ENCODE measurements at regions not wholly inside any gene's neighbourhood (a gene's known extent, or its start where the extent isn't known, plus 50 kb on each side); places are given as distances from the start of the nearest gene placed in this dataset.

DNA sequence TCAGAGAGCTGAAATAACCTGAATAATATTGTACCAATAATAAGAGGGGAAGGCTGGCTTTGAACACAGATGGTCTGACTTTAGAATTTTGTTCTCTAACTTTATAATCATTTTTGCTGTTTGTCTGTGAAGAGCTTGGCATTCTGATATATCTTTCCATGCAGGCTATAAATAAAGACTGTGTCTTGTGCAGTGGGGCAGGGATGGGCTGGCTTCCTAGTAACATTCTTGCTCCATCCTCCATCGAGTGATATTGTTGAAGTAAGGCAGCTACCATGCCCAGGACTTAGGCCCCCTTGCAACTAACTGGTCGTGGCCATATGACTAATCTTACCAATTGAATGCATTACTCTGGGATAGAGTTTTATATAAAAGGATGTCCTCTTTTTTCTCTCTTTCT lies 234.7 kb upstream of the IRX3 start:
- no peak for DNase-seq (ENCODE audit: low spot score)

DNA sequence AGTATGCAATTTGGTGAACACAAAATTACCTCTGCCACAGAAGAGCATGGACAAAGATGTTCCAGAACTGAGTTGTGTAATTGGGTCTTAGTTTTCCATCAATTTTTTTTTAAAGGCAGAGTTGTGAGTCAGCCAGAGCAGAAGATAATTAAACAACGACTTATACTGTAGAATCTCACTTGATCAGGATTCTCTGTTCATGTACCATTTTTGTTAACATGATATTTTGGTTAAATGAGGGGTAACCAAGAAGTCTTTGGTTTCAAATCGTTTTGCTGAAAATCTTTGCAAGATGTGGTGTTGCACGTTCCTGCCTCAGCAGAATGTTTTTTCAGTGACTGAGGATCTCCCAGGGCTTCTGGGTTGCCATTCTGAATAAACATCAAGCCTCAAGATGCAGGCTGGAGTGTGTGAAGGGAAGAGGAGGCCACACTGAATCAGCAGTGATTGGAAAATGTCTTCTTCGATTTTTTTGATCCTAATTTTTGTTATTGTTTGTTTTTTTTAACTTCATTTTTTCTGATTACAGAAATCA lies 232.6 kb upstream of the IRX3 start:
- DNase-seq (ENCODE audit: low spot score), result no peak

DNA sequence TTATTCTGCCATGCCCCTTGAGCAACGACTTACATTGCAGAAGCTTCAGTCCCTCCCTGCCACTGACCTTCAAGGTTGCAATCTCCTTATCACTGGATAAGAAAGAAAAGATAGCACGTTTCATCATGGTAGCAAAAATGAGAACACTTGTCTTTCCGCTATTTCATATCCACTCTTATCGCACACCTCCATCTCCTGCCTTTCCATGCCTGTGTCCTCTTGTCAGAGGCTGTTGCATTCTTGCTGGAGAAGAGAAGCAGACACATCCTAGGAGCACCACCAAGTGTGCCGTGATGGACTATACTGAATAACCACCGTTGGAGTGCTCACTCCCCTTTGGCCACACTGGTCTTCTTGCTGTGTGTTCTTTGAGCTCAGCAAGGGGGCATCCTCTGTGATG lies 230.6 kb upstream of the IRX3 start:
- no peak for DNase-seq (ENCODE audit: low spot score)

DNA sequence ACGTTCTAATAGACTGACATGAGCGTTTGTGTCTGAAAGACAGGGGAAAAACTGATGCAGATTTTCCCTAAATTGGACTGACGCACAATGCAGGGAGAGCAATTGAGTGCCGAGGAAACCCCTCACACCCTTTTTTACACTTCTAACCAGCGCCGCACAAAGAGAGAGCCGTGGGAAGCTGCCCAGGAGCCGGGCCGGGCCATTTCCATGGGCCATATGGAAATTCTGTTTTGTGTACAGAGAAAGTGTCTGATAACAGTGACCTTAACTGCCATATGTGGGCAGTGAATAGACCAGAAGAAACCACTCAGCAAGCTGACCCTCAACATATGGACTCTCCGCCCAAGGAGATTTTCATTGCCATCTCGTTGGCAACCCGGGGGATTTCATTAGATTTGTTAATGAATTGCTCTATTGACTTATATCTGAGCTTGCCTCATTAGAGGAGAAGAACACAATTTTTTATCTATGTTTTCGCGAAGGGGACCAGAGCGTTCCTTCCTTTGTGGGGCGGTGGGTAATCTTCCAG lies 225.9 kb upstream of the IRX3 start:
- DNase-seq (ENCODE audit: low spot score), result no peak

DNA sequence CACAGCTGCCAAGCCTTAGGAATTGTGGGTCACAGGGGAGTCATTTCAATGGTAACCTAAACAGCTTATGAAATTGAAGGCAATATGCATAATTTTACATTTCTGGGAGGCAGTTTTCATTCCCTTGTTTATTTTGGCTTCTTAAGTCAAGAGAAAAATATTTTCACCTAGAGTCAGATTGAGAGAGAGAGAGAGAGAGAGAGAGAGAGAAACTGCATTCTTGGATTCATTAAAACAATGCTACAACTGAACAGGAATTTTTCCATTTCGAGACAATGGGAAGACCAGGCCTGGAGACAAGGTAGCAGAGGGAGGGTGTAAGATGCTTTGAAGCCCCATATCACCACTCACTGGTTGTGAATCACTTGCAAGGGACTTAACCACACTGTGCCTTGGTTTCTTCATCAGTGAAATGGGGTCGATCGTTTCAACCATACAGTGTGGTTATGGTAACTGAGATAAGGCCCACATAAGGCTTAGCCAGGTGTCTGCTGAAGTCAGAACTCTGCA lies 224.7 kb upstream of the IRX3 start:
- no peak for DNase-seq (ENCODE audit: low spot score)

DNA sequence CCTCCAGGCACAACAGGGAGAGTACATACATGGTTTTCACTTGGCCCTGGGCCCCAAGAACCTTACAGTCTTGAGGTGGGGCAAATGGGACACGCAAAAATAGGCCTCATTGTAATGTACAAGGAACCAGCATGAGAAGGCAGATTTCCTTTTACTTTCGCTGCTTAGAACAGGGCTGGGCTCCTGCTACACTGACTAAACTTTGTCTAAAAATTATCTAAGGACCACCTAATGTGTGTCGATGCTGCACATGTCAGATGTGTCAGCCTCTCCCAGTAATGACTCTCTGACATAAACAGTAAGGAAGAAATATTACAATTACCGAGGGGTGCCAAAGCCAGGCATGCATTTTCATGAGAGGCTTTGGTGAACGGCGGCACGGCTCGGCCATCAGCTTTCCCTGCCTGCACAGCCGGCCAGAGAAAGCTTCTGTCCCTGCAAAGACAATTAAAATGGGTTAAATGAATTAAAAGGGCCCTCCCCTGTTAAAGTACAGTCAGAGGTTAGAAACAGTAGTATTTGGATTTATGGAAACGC lies 224.2 kb upstream of the IRX3 start:
- no peak for DNase-seq (ENCODE audit: low spot score)

DNA sequence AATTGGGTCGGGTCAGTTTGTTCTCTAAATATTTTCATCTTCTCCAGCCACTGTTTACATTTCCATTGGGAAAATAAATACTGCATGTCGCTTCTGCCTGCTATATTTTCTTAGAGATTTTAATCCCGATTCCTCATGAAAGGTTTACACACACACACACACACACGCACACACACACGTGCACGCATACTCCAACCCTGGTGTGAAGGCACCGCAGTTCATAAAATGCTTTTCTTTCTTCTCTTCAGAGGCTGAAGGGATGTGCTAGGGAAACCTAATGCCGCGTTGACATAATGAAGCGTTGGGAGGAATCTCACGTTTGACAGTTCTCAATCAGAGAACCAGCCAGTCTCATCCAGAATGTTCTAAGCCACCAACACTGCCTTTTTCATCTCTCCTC lies 222.9 kb upstream of the IRX3 start:
- no peak for DNase-seq (ENCODE audit: low spot score)

DNA sequence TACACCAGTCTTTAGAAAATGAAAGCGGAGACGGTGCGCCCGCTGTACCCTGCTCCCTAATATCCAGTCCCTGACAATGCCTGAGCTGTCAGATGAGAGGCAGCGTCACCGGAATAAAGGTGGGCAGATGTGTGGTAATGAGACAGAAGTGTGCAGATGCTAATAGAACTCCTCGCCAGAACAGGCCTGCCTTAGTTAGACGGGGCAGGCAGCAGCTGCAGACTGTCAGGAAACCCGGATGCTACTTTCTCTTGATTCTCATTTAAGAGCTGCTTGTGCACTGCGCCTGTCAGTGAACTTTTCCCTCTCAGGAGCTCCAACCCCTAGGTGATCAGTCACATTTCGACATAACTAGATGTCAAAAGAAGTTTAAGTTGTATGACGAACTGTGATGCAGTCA lies 221.8 kb upstream of the IRX3 start:
- DNase-seq (ENCODE audit: low spot score), result no peak

DNA sequence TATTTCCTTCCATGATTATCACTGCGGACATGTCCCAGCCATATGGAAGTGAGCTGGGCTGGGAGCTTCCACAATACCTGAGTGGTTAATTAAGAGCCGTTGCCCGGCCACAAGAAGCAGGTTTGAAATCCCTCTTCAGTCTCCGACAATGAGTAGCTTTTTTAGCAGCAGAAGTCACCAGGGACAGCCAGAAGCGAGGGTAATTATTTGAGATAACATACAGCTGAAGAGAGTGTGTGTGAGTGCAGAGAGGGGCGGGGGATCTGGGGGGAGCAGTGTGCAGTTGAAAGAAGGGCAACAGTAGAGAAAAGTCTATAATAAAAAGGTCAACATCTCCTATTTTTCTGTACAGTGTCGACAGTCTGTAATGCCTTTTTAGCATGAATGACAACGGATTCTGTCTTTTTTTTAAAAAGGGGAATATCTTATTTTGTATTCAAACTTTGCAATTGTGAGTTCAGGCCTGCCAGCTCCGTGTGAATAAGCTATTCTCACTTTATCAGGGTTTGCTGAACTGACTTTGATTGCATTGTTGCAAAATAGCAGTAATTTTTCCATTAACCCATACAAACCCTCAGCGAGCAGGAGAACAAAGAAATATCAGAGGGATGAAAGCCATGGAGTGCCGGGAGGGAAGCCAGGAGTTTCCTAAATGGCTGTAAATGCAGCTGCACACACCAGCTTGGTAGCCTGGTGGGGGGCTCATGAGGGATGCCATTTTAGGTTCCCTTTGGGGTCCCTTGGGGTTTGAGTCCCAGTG lies 220.3 kb upstream of the IRX3 start:
- DNase-seq (ENCODE audit: low spot score), result no peak

DNA sequence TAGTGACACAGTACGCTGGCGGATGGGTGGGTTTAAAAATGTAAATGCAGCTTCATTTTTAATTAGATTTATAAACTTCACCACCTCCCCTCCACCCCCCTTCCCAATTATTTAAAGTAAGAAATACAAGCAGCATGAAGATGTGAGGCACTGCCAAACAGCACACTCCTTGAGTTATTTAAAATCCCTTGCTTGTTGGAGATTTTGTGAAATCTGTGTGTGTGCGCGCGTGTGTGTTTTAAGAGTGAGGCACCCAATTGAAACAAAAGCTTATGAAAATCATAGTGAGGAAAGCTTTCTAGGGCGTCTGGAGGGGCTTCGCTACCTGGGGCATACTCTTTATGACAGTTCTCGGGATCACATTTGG lies 219.6 kb upstream of the IRX3 start:
- DNase-seq (ENCODE audit: low spot score), result no peak

DNA sequence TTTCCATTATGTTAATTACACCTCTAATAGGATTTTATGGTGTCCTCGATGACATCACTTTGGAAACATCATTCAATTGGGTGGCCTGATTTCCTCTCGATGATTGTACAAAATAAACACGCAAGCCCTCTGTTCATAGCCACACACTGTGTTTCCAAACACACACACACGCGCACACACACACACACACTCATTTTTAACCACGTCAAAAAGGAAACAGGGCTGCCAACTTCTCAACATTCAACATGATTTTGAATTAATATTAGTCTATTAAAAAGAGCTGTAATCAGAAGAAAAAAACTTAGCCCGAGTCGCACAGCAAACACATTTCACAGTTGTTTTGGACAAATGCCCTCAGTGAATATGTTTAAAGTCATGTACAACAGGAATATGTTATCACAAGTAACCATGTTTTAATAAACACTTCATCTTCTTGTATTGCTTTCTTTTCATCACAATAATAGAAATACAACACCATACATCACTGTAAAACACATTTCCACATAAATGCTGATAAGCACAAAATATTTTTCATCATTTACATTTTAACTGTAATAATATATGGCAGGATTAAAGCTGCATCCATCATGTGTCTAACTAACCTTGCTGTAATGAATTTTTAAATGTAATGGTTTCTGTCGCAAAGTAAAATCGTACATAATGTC lies 219.1 kb upstream of the IRX3 start:
- no peak for DNase-seq (ENCODE audit: low spot score)

DNA sequence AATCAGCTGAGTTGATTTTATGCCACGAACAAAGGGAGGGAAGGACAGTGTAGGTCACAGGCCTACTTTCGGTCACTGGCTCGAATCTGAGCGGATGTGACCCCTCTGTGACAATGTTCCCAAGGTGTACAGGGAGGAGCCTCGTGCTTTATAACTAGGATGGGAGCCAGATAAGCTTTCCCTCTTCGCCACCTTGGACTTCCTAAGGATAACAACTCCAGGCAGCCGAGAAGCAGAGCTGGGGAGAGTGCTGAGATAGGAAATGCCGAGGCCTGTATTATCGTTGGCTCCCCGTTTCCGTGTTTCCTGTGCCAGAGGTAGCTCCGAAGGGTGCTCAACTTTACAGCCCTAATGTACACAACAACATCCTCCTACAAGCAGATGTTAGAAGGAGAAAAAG lies 217.8 kb upstream of the IRX3 start:
- no peak for DNase-seq (ENCODE audit: low spot score)

DNA sequence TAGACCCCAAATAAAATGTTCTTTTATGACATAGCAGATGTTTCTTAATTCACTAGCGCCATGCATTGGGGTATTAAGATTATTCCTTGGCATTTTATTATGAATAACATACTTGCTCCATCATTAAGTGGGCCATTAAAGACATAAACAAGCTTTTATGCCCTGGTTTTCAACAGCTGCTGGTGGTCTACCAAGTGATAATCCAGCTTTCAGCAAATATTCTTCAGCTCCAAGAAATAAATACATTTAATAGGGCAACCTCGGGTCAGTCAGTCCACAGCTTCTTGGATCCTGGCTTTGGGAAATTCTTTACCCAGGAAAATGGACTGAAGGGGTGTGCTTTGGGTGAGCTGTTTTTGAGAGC lies 217.3 kb upstream of the IRX3 start:
- DNase-seq (ENCODE audit: low spot score), result no peak

DNA sequence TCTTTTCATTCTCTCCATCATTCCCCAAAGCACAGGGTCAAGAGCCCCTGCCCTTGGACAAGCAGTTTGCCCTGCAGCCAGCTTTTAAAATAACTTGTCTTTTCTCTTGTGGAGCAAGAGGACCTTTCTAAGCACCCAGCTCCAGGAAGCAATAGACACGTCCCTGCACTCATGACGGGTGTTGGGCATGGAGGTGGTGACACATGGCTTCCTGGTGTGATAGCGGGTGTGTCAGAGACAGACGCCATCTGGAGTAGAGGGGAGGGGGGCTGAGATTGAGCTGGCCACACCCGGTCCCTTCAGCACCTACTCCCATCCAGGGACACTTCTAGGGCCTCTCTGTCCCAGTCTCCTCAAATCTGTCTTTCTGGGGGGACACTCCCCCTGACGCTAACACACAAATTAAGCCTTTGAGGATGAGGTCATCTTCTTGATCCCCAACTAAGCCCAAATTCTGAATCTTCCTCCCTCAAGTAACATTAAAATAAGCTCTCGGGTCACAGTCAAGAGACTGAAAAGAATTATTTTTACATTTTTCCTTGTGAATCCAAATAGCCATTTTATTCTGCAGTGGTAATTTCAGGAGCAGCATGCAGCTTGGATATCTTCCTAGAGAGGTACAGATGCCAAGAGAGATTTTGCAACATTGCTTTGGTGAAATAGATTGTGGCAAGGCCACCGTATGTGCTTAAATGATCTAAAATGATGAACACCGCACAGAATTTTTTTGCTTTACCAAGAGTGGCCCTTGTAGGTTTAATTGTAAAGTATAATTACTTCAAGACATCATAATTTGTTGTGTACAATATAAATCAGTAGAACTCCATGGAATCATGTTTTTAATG lies 216.6 kb upstream of the IRX3 start:
- no peak for DNase-seq (ENCODE audit: low spot score)

DNA sequence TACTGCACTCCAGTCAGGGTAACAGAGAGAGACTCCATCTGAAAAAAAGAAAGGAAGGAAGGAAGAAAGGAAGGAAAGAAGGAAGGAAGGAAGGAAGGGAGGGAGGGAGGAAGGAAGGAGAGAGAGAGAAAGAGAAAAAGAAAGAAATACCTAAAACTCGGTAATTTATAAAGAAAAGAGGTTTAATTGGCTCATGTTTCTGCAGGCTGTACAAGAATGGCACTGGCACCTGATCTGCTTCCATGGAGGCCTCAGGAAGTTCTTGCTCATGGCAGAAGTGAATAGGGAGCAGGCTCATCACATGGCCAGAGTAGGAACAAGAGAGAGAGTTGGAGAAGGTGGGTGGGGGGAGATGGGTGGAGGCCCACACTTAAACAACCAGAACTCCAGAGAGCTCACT lies 215.2 kb upstream of the IRX3 start:
- no peak for DNase-seq (ENCODE audit: low spot score)

DNA sequence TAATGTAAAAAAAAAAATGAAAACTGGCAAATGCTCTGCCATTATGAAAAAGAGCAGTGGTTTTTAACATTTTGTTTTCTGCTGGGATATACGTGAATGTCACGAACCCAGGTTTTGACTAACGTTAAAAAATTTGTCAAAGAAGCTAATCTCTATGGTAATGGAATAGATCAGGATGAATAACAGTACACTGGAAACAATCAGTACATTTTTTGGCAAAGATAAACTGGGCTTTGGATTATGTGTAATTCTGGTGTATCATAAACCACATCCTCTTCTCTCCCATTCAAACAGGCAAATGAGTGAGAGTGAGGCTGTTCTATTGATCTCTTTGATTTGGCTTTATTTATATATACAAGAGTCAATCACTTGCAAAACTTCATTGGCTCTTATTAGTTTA lies 207.0 kb upstream of the IRX3 start:
- no peak for DNase-seq (ENCODE audit: low spot score)

DNA sequence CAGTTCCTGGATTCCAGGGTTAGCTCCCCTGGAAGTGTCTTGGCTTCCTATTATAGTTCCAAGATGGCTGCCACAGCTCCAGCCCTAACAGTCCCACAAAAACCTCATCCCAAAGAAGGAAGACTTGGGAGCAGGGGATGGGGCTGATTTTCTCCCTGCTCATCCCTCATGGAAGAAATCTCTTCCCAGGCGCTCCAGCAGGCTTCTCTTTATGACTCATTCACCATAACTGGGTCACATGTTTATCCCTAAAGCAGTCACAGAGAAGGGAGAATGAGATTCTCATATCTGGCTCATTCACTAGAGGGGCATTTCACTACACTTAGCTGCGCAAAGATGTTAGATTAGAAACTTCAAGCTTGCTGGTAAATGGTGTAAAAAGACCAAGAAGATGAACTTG lies 206.5 kb upstream of the IRX3 start:
- DNase-seq (ENCODE audit: low spot score), result no peak

DNA sequence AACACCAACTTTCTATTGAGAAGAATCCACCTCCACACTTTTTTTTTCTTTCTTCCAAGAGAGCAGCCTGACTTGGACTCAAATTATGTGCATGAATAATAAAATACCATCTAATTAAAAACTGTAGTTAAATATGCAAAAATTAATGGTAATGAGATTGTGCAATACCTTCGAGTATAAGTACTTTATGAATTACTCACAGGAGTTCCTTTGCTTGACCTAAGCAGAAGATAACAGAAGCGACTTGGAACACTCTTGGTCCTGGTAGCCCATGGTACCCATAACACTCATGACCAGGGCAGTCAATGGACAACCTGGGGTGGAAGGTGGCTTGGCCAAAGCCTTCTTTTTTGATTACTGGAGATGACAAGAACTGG lies 203.5 kb upstream of the IRX3 start:
- DNase-seq (ENCODE audit: low spot score), result no peak

DNA sequence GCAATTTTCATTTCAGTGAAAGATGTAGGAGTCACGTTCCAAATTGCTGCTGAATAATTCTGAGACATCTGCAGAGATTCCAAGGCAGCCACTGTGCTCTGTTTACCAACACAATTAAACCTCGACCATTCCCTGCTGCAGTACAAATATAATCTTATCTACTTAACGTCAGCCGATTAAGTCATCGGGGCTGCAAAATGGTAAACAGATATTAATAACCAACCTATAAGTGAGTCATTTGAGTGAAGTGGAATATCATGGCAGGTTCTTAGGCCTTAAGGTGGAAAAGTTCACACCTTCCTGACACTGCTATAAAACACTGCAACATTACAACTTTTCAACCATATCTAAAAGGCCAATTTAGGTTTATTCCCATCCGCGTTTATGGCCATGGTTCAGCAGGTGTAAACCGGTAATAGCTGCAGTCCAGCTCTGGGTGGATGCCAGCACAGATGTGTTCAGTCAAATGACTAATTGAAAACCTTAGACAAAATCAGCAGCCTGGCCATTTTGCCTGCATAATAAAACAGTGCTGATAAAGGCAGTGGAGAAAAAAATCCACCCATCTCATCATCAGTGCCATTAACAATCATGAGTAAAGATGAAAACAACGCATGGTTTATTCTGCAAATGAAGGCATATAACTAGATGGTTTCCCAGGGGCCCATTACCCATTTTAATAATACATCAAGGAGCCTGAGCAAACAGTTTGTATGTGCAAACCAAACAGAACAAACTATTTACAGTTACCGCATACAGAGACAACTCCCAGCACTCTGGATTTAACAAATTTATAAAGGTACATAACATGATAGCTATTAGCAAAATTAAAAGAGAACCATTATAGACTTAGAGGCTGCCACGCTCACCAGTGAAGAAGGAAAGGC lies 202.9 kb upstream of the IRX3 start:
- no peak for DNase-seq (ENCODE audit: low spot score)

DNA sequence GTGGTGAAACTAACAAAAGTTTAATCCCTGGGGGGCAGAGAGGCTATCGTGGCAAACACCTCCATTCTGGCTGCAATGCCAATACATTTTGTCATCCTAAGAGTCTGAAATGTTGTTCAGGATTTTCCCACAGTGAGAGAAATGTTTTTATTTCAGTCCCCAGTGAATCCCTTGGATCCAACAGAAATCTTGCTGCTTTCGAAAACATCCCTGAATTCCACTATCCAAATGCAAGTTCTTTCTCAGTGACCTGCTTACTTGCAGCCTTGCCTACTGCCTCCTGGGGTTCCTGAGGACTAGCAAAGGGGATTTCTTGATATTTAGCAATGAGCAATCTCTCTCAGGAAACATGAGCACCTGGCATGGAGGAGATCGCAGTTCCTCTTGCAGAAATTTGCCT lies 202.1 kb upstream of the IRX3 start:
- DNase-seq (ENCODE audit: low spot score), result no peak

DNA sequence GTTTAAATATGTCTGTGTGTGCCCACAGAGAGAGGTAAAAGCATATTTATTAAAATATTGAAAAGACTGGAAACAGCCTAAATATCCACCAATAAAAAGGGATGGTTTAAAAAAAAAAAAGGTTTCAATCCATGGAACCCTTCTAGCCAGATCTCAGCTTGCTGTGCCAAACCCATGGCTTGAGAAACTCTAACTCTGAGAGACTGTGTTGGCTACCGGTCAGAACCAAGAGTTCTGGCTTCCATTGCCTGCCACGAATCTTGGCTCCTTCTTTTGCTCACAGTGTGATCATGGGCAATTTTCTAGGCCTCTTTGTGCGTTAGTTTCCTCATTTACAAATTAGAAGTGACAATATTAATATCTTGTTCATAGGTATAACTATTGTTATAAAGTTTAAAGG lies 201.3 kb upstream of the IRX3 start:
- DNase-seq (ENCODE audit: low spot score), result no peak
